KMS-11 (cell line): ENCODE measurements at regions not wholly inside any gene's neighbourhood (a gene's known extent, or its start where the extent isn't known, plus 50 kb on each side); places are given as distances from the start of the nearest gene placed in this dataset.

ENCODE experiments used
- H2AFZ ChIP-seq: fragments of 200-600 bp; sonication (generic); 2 replicates; pipeline ENCODE4 v1.6.1; 2016; ENCODE audit warnings: antibody characterized with exemption, mixed run types, low read depth
- H3K27ac ChIP-seq: fragments of 200-600 bp; sonication (generic); 2 replicates; pipeline ENCODE4 v1.6.1; 2016; ENCODE audit warnings: mild to moderate bottlenecking, mixed run types
- H3K27me3 ChIP-seq: fragments of 200-600 bp; sonication (generic); 2 replicates; pipeline ENCODE4 v1.6.1; 2017; ENCODE audit warnings: mild to moderate bottlenecking, low read depth, mixed run types, moderate library complexity; ENCODE audit not compliant: insufficient read depth
- H3K36me3 ChIP-seq: fragments of 200-600 bp; sonication (generic); 2 replicates; pipeline ENCODE4 v1.6.1; 2017; ENCODE audit warnings: mild to moderate bottlenecking, mixed run types; ENCODE audit not compliant: insufficient read depth
- H3K4me1 ChIP-seq: fragments of 200-600 bp; sonication (generic); 2 replicates; pipeline ENCODE4 v1.6.1; 2016; ENCODE audit warnings: mild to moderate bottlenecking, low read depth, mixed run types; ENCODE audit not compliant: poor library complexity, severe bottlenecking
- H3K4me2 ChIP-seq: fragments of 200-600 bp; sonication (generic); 2 replicates; pipeline ENCODE4 v1.7.0; 2016; ENCODE audit warnings: mild to moderate bottlenecking, mixed run types
- H3K4me3 ChIP-seq: fragments of 200-600 bp; sonication (generic); IDR thresholded peaks from 2 replicates; pipeline ENCODE4 v1.6.1; 2017; ENCODE audit warnings: low read depth, low read length, mixed read lengths; ENCODE audit not compliant: insufficient read depth
- H3K79me2 ChIP-seq: fragments of 200-600 bp; sonication (generic); 2 replicates; pipeline ENCODE4 v1.6.1; 2016; ENCODE audit warnings: low read depth, mixed run types; ENCODE audit not compliant: insufficient read depth
- H3K9ac ChIP-seq: fragments of 200-600 bp; sonication (generic); 2 replicates; pipeline ENCODE4 v1.6.1; 2016; ENCODE audit warnings: mild to moderate bottlenecking, mixed run types
- H4K20me1 ChIP-seq: fragments of 200-600 bp; sonication (generic); 2 replicates; pipeline ENCODE4 v1.6.1; 2016; ENCODE audit warnings: mild to moderate bottlenecking, mixed run types; ENCODE audit not compliant: insufficient read depth
- TF ChIP-seq, protein P1 (sequence below): fragments of 200-600 bp; sonication (generic); conservative IDR thresholded peaks from 2 replicates; pipeline ENCODE4 v1.6.1; 2017; ENCODE audit warnings: low read depth, mild to moderate bottlenecking, antibody characterized with exemption, low read length, moderate library complexity, mixed read lengths

DNA sequence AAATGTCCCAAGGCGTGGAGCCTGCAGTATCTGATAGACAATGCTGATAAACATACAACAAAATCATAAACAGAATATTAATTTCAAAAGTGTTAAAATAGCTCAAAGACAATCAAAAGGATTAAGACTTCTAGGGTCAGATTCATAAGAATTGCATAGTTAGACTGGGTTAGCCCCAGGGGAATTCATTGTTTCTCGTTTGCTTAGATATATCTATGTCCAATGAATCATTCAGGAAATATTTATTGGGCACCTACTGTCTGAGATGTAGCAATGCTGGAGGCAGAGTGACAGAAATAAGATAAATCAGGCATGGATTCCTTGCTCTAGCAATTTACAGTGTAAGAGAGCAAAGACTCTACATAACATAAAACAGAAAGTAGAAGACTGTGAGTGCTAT is 124.4 kb upstream of the PRL start:
- H3K9ac ChIP-seq: no peak overlapping the region
- no peak overlapping the region for H3K27ac ChIP-seq
- no peaks in the 10 kb centered on the region for H4K20me1 ChIP-seq
- no peaks in the 10 kb centered on the region for H3K27me3 ChIP-seq
- TF ChIP-seq, protein P1, sequence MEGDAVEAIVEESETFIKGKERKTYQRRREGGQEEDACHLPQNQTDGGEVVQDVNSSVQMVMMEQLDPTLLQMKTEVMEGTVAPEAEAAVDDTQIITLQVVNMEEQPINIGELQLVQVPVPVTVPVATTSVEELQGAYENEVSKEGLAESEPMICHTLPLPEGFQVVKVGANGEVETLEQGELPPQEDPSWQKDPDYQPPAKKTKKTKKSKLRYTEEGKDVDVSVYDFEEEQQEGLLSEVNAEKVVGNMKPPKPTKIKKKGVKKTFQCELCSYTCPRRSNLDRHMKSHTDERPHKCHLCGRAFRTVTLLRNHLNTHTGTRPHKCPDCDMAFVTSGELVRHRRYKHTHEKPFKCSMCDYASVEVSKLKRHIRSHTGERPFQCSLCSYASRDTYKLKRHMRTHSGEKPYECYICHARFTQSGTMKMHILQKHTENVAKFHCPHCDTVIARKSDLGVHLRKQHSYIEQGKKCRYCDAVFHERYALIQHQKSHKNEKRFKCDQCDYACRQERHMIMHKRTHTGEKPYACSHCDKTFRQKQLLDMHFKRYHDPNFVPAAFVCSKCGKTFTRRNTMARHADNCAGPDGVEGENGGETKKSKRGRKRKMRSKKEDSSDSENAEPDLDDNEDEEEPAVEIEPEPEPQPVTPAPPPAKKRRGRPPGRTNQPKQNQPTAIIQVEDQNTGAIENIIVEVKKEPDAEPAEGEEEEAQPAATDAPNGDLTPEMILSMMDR: no peak
- H3K36me3 ChIP-seq: no peaks in the 10 kb centered on the region
- no peak overlapping the region for H3K4me2 ChIP-seq
- H3K4me1 ChIP-seq: no peaks in the 10 kb centered on the region
- H2AFZ ChIP-seq: no peak overlapping the region
- H3K79me2 ChIP-seq: no peaks in the 10 kb centered on the region
- no peak overlapping the region for H3K4me3 ChIP-seq

DNA sequence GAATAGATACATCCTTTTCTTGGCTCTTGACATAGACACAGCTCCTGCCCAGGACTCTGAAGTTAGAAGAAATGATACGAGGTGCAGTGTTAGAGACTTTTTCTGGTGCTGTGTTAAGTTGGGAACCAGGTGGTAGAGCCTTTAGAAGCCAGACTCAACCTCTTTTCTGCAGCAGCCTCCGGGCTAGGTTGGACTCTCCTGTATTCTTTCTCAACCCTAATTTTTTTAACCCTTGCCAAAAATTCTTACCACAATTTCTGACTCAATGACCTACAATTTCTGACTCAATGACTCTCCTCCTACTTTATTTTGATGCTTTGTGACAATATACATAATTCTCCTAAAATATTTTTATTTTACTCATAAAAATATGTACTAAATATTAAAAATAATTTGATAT is 127.4 kb upstream of the PRL start:
- no peak overlapping the region for H3K9ac ChIP-seq
- H3K27ac ChIP-seq: no peak overlapping the region
- H4K20me1 ChIP-seq: no peaks in the 10 kb centered on the region
- no peak overlapping the region for H2AFZ ChIP-seq
- no peak overlapping the region for H3K4me3 ChIP-seq
- TF ChIP-seq, protein P1: no peak
- no peaks in the 10 kb centered on the region for H3K79me2 ChIP-seq
- H3K36me3 ChIP-seq: no peaks in the 10 kb centered on the region
- no peaks in the 10 kb centered on the region for H3K4me1 ChIP-seq
- no peaks in the 10 kb centered on the region for H3K27me3 ChIP-seq
- no peak overlapping the region for H3K4me2 ChIP-seq

DNA sequence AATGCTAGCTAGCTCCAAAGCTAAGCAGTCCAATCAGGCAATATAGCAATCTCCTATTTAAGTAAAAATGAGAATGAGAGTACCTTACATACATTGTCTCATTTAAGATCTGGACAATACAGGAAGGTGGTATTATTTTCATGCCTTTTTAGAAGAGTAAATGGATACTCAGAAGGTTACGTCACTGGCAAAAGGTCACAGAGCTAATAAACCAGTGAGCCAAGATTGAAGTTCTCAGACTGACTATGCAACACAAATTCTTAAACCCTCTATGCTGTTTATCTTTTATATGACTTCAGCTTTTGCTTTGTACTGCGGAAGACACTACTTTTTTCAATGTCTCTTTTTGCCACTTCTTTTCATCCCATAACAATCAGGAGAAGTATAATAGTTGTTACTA is 135.2 kb upstream of the PRL start:
- no peaks in the 10 kb centered on the region for H3K4me1 ChIP-seq
- H3K36me3 ChIP-seq: no peaks in the 10 kb centered on the region
- H3K79me2 ChIP-seq: no peaks in the 10 kb centered on the region
- H4K20me1 ChIP-seq: no peaks in the 10 kb centered on the region
- H3K4me3 ChIP-seq: no peak overlapping the region
- TF ChIP-seq, protein P1: no peak
- H3K27me3 ChIP-seq: no peaks in the 10 kb centered on the region
- no peak overlapping the region for H3K4me2 ChIP-seq
- no peak overlapping the region for H2AFZ ChIP-seq
- no peak overlapping the region for H3K27ac ChIP-seq
- H3K9ac ChIP-seq: no peak overlapping the region

DNA sequence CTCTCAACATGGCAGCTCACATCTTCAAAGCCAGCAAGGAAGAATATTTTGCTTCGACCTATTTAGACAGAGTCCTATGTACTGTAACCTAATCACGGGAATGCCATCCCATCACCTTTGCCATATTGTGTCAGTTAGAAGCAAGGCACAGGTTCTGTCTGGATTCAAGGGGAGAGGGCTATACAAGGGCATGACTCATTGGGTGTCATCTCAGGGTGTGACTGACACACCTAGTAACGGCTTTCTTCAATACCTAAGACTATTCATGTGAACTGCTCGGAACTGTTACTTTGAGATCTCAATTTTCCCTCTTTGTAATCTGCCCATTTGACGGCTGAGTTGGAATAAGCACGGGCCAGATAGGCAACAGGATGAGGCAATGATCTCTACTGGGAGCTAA is 135.6 kb upstream of the HDGFL1 start:
- no peak overlapping the region for H3K4me3 ChIP-seq
- H4K20me1 ChIP-seq: no peaks in the 10 kb centered on the region
- H3K36me3 ChIP-seq: no peaks in the 10 kb centered on the region
- TF ChIP-seq, protein P1: no peak
- H3K79me2 ChIP-seq: no peaks in the 10 kb centered on the region
- H3K27me3 ChIP-seq: no peaks in the 10 kb centered on the region
- no peak overlapping the region for H3K27ac ChIP-seq
- H3K9ac ChIP-seq: no peak overlapping the region
- H3K4me2 ChIP-seq: no peak overlapping the region
- H2AFZ ChIP-seq: no peak overlapping the region
- H3K4me1 ChIP-seq: no peaks in the 10 kb centered on the region

DNA sequence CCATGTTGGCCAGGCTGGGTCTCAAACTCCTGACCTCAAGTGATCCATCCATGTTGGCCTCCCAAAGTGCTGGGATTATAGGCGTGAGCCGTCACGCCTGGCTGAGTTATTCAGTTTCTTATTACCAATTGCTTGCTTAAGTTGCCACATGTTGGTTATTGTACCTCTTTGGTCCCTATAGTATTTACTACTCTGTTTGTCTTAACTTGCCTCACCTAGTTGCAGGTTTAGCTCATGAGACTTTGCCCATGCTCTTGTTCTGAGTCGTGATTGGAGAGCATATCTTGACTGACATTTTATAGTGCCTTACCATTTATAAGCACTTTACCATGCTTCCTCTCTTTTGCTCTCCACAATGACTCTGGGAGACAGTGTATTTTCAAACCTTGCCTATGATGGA is 134.2 kb upstream of the HDGFL1 start:
- no peaks in the 10 kb centered on the region for H3K4me1 ChIP-seq
- no peaks in the 10 kb centered on the region for H3K79me2 ChIP-seq
- no peak overlapping the region for H3K27ac ChIP-seq
- no peak overlapping the region for H2AFZ ChIP-seq
- TF ChIP-seq, protein P1: no peak
- no peak overlapping the region for H3K4me3 ChIP-seq
- H3K36me3 ChIP-seq: no peaks in the 10 kb centered on the region
- H4K20me1 ChIP-seq: no peaks in the 10 kb centered on the region
- no peak overlapping the region for H3K4me2 ChIP-seq
- no peaks in the 10 kb centered on the region for H3K27me3 ChIP-seq
- H3K9ac ChIP-seq: no peak overlapping the region
